ENCODE measurements at regions not wholly inside any gene's neighbourhood (a gene's known extent, or its start where the extent isn't known, plus 50 kb on each side); places are given as distances from the start of the nearest gene placed in this dataset.

DNA sequence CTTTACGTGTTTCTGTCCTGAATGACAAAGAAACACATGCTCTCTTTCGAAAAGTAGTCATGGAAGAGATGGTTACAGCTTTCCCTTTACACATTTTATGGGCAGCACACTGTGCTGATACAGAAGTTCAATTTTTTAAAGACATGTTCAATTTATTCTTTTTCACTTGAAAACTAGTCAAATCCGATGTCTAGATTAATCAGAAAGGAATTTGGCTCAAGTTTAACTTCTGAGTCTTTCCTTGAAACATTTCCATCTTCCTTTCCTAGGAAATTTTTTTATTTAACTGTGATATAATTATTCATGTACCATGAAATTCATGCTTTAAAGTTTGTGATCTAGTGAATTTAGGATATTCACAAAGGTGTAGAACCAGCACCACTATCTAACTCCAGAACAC is 360.1 kb downstream of the TNS3 start:
- Mint-ChIP-seq H3K27ac (no peak overlapping the region), H3K4me1 (no peaks in the 10 kb centered on the region), H3K4me3 (no peak overlapping the region), H3K9me3 (peaks cover 5% of the 10 kb centered on the region; the same call in 2 of the 3 replicates), H3K27me3 (ENCODE audit: insufficient read depth, low read depth, poor library complexity) (peaks cover 2% of the 10 kb centered on the region), H3K36me3 (ENCODE audit: low read depth) (no peaks in the 10 kb centered on the region; the same call in 2 of the 3 replicates)
- TF ChIP-seq ZNF114 (CRISPR knock-in tag; IDR thresholded peaks at IDR 0.05) (no peak), ZNF462 (CRISPR knock-in tag; IDR thresholded peaks at IDR 0.05) (no peak), POLR2AphosphoS5 (IDR thresholded peaks at IDR 0.05; ENCODE audit: low read depth) (no peak), NANOG (IDR thresholded peaks at IDR 0.05; ENCODE audit: borderline replicate concordance) (no peak), EZH2 (IDR thresholded peaks at IDR 0.05; ENCODE audit: low read depth, unreplicated experiment) (no peak), REST (IDR thresholded peaks at IDR 0.05; ENCODE audit: unreplicated experiment) (no peak), STAT1 (IDR thresholded peaks at IDR 0.05; ENCODE audit: unreplicated experiment) (no peak), EZH2phosphoT487 (IDR thresholded peaks at IDR 0.05; ENCODE audit: unreplicated experiment) (no peak), JUNB (IDR thresholded peaks at IDR 0.05; ENCODE audit: unreplicated experiment) (no peak), CREB1 (CRISPR knock-in tag; IDR thresholded peaks at IDR 0.05; ENCODE audit: low read depth) (no peak), ZNF331 (CRISPR knock-in tag; IDR thresholded peaks at IDR 0.05; ENCODE audit: low read depth) (no peak)
- TF ChIP-seq, protein P1, sequence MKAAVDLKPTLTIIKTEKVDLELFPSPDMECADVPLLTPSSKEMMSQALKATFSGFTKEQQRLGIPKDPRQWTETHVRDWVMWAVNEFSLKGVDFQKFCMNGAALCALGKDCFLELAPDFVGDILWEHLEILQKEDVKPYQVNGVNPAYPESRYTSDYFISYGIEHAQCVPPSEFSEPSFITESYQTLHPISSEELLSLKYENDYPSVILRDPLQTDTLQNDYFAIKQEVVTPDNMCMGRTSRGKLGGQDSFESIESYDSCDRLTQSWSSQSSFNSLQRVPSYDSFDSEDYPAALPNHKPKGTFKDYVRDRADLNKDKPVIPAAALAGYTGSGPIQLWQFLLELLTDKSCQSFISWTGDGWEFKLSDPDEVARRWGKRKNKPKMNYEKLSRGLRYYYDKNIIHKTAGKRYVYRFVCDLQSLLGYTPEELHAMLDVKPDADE (IDR thresholded peaks at IDR 0.05), result no peak
- TF ChIP-seq, protein P2, sequence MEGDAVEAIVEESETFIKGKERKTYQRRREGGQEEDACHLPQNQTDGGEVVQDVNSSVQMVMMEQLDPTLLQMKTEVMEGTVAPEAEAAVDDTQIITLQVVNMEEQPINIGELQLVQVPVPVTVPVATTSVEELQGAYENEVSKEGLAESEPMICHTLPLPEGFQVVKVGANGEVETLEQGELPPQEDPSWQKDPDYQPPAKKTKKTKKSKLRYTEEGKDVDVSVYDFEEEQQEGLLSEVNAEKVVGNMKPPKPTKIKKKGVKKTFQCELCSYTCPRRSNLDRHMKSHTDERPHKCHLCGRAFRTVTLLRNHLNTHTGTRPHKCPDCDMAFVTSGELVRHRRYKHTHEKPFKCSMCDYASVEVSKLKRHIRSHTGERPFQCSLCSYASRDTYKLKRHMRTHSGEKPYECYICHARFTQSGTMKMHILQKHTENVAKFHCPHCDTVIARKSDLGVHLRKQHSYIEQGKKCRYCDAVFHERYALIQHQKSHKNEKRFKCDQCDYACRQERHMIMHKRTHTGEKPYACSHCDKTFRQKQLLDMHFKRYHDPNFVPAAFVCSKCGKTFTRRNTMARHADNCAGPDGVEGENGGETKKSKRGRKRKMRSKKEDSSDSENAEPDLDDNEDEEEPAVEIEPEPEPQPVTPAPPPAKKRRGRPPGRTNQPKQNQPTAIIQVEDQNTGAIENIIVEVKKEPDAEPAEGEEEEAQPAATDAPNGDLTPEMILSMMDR (conservative IDR thresholded peaks at IDR 0.05; ENCODE audit: low read depth in 2 of 2), result no peak
- Histone ChIP-seq H3K4me3 (no peak overlapping the region), H3K9me2 (ENCODE audit: insufficient read depth) (peaks cover under 1% of the 10 kb centered on the region; the same call in 1 of the 2 replicates), H3K4me1 (ENCODE audit: insufficient read depth) (no peaks in the 10 kb centered on the region), H3K27me3 (ENCODE audit: insufficient read depth) (no peaks in the 10 kb centered on the region), H3K4me2 (no peak overlapping the region), H4K20me1 (replicated peaks; ENCODE audit: insufficient read depth) (no peaks in the 10 kb centered on the region), H3K27ac (ENCODE audit: low read depth) (no peak overlapping the region), H3K36me3 (ENCODE audit: insufficient read depth) (no peaks in the 10 kb centered on the region), H2AFZ (no peak overlapping the region), H3K79me2 (replicated peaks; ENCODE audit: insufficient read depth) (no peaks in the 10 kb centered on the region), H3F3A (replicated peaks; ENCODE audit: low read depth) (no peaks in the 10 kb centered on the region)
- ATAC-seq, result no peak
- no peak for DNase-seq (ENCODE audit: low spot score)
